Mesenteric fat pad (tissue), 1 donor: ENCODE measurements at regions not wholly inside any gene's neighbourhood (a gene's known extent, or its start where the extent isn't known, plus 50 kb on each side); places are given as distances from the start of the nearest gene placed in this dataset.
"Not testable (repeated sequence)": the region's sequence is repeated elsewhere in the genome, so short reads cannot be mapped to it uniquely, and the experiment has no call there.

Experiments used
- DNase-seq: peaks from one replicate; pipeline ENCODE4 v3.0.0-alpha.2; 2020; ENCODE audit warnings: low spot score
- donor health status: DM: yes; HTN: yes; CAD: no.

DNA sequence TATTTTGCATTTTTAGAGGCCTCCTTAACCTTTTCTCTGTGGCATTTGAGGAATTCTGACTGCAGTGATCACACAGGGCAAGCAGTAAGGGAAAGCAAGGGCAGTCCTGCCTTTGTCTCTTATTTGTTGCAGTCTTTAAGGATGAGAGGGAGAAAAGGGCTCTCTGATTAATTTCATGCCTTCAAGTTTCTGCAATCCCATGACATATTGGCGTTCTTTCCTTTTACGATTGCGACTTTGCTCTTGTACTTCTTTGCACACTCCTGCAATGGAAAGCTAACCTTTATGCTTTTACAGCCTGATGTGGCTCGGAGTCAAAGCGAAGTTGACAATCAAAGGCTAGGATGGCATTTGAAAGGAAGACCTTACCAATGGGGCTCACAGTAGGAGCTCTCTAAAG is 698.4 kb downstream of the DNAH5 start:
- DNase-seq, result no peak

DNA sequence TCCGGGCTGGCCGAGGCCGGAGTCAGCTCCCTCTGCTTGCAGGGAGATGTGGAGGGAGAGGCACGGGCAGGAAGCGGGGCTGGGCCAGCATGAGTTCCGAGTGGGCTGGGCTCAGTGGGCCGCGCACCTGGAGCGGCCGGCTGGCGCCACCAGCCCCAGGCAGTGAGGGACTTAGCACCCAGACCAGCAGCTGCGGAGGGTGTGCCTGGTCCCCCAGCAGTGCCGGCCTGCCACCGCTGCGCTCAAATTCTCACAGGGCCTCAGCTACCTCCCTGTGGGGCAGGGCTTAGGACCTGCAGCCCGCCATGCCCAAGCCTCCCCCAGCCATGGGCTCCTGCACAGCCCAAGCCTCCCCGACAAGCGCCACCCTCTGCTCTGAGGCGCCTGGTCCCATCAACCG is 700.3 kb downstream of the DNAH5 start:
- DNase-seq, result no peak

DNA sequence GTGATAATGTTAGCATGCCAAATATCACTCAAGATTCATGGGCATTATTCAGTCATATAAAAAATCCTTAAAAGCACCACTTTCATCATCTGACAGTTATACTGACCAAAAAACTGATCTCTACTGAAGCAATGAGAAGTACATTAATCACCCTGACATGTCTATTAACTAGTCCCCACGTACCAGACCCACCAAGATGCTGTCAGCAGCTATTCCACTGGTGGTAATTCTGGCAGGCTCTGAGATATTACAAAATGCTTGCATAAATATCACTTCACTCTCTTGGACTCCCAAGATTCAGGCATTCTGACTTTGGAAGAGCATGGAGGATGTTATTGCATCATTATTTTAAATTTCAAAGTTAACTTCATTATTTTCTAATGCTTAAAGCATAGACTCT is 717.0 kb downstream of the DNAH5 start:
- no peak for DNase-seq

DNA sequence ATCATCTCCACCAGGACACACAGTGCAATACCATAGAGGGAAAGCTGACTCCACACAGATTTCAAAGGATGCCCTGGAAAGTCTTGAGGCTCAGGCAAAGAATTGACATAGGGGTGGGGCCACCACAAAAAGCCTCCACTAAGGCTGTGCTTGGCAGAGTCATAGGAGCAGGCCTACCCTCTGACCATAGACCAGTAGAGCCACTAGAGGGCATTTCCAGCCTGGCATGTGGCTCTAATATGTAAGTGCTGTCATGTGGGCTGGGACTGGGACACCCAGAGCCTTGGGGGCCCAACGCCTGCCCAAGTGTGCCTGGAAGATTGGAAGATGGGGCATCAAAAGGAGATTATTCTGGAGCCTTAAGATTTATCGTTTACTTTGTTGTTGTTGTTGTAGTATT is 726.0 kb downstream of the DNAH5 start:
- no peak for DNase-seq

DNA sequence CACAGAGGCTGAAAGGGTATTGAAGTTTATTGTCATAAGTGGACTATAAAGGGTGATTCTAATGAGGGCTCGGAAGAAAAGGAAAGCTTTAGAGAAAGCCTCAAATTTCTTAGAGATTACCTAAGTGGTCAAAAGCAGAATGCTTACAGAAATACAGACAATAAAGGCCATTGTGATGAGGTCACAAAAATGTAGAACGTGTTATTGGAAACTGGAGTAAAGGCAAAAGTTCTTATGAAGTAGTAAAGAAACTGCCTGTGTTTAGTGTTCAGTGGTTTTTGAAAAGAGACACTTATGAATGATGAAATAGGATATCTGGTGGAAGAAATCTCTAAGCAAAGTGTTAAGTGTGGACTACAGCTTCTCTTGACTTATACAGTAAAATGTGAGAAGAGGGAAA is 726.9 kb downstream of the DNAH5 start:
- DNase-seq, result no peak

DNA sequence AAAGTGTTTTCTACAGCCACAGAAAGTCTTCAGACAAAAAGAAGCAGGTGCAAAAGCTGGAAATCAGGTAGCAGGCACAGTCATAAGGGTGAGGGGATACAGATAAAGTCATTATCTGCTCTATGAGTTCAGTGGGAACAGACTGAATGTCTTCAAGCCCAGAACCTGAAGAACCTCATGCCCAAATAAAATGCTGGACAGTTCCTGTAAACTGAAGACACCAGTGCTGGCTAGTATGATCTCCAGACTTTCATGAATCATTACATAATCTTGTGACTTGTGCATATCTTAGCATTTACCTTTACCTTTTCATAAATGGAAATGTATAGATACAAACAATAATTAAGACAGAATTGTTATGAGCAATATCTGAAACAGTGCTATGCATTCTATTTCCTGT is 728.7 kb downstream of the DNAH5 start:
- DNase-seq, result no peak

DNA sequence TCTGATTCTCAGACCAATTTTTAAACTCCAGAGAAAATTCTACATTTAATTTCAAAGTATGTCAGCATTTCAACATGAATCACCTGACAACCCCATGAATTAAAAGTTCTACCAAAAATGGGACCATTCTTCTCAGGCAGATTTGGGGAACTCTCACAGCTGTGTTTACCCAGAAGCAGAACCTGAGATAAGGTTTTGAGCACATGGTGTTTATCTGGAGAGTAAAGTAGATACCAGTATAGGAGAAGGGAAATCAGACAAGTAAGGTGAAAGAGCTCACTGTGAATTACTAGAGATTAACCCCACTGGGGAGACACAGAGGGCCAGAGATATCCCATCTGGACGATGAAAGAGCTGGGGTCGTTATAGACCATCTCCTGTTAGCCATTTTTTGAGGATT is 729.1 kb downstream of the DNAH5 start:
- no peak for DNase-seq

DNA sequence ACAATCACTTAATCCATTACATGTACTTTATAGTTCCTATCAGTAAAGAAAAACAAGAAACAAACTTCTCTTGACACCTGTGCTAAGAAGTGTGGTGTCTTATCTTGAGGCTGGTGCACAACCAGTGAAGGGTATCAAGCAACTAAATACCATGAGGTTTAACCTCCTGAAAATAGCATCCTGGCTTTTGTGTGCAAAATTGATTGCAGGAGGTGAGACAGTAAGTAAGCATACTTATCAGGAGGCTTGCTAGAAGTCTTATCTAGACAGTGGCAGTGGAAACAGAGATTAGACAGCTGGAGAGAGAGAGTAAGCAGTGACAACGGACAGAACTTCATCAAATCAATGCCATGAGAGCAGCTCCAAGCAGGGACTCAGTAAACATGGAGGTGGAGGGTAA is 730.3 kb downstream of the DNAH5 start:
- no peak for DNase-seq

DNA sequence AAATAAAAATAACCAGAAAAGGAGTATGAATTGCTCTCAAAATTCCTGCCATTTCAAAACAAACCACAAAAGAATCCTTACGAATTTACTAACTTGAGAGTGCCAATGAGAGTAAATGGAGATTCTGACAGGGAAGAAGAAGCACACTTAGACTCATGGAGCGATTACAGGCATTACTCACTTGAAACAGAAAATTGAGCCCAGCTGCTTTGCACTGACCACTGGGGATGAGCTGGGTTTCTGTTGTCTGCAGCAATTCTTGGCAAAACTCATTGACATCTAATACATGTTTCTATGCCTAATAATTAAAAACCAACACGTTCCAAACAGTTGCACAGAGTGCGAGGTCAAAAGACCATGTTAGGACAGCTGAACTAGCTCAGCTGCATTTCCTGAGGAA is 731.6 kb downstream of the DNAH5 start:
- no peak for DNase-seq

DNA sequence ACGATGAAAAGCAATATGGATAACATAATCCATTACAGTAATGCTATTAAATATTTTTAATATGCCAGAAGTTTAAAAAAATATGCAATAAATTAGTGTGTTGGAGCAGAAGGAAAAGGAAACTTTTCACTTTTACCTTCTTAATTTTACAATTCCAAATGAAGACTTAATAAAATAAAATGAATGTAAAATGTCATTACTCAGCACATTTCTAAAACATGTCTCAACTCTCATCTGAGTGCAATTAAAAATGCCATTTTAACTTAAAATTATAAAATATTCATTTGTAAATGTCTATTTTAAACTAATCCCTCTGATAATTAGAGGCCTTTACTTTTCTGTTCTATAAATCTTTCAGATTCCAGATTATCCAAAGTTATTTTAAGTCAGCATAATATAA is 733.4 kb downstream of the DNAH5 start:
- no peak for DNase-seq

DNA sequence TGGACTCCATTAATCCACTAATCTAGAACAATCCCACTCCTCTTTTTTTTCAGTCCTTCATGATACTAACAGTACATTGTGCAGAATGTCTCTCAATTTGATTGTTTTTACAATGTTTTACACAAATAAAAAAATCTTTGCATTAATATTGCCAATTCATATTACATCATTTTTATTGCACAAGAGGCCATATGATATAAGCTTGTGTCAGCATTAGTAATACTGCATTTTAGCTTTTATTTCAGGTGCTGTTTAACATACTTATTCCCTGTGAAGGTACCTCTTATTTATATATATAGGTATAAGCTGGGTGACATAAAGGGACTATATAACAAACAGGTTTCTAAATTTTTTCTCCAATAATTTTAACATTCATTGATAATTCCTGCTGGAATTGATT is 737.4 kb downstream of the DNAH5 start:
- DNase-seq, result no peak

DNA sequence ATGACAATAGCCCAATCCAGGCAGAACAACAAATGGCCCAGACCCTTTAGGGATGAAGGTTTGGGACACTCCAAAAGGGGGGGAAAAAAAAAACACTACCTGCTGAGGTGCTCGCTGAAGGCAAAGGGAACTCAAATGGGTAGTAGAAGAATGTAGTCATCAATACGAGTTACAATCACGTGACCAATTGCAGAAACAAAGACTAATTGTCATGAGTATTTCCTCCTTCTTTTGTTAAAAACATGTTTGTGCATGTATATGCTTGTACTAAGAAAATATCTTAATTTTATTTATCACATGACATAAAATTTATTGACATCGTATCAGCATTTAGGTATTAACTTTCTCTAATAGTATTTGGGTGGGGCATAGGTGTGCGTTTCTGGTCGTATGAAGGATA is 743.5 kb downstream of the DNAH5 start:
- no peak for DNase-seq

DNA sequence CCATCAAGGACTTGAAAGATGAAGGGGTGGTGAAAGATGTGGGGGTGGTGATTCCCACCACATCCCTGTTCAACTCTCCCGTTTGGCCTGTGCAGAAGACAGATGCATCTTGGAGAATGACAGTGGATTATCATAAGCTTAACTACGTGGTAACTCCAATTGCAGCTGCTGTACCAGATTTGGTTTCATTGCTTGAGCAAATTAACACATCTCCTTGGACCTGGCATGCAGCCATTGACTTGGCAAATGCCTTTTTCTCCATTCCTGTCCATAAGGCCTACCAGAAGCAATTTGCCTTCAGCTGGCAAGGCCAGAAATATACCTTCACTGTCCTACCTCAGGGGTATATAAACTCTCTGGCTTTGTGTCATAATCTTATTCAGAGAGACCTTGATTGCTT is 746.3 kb downstream of the DNAH5 start:
- not testable (repeated sequence) for DNase-seq

DNA sequence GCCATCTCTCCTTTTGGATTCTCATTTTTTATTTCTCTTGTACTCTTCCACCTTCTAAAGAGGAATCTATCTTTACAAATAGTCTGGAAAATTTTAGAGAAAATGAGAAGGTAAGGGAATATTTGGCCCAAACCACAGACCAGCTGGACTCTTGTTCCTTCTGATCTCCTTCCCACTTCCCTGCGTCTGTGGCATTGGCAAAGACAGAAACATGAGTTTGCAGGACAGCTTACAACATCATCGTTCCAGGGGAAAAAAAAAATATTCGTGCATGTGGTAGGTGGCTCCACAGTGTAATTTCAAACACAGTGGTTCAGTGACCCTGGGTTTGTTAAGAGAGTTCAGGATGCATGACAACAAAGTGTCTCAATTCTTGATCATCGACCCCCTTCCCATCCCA is 755.0 kb downstream of the DNAH5 start:
- DNase-seq, result no peak

DNA sequence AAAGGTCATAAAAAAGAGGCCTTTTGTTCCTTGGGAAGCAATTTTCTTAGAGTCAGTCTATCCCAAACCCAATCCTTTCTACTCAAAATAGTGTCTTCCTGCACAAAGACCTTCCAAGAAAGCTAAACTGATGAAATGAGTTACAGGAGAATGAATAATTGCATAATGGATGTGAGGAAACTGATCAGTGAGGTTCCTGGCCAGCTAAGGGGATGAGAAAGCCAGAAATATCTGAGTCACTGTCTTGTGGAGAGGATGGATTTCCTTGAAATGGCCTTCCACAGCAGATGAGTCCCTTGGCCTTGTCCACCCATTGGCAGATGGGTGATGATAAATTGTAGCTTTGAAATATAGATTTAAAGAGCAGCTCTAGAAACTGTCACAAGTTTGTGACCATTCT is 756.1 kb downstream of the DNAH5 start:
- DNase-seq, result no peak

DNA sequence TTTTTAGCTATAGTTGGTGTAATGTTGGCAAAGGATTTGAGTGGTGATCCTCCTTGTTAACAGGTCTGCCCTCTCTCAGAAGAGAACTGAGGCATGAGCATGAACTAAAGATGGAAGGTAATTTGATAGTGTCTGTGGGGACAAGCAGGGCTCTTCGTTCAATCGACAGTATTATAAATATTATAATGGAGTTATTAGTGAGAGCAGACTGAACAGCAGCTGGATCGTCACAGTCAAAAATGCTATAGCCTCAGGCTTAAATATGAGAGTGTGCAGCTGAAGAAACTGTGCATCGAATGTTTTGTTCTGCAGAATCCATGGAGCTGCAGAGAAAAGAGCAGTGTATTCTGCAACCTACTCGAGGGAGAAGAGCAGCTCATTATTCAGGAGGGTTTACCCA is 757.3 kb downstream of the DNAH5 start:
- DNase-seq, result no peak

DNA sequence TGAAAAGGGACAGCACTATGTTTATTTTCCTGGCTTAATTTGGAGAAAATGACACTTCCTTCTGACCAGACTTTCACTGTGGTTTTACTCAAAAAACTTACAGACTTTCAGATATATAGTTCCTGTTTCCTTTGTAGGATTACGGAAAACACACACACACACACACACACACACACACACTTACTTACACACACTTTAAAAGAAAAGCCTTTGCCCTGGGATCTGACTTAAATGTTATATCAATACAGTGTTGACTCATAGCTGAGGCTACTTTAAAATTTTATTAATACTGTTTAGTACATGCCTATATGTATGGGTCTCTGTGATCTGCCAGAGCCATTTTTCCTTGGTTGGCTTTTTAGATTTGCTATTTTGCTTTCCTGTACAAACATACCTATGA is 758.3 kb downstream of the DNAH5 start:
- no peak for DNase-seq

DNA sequence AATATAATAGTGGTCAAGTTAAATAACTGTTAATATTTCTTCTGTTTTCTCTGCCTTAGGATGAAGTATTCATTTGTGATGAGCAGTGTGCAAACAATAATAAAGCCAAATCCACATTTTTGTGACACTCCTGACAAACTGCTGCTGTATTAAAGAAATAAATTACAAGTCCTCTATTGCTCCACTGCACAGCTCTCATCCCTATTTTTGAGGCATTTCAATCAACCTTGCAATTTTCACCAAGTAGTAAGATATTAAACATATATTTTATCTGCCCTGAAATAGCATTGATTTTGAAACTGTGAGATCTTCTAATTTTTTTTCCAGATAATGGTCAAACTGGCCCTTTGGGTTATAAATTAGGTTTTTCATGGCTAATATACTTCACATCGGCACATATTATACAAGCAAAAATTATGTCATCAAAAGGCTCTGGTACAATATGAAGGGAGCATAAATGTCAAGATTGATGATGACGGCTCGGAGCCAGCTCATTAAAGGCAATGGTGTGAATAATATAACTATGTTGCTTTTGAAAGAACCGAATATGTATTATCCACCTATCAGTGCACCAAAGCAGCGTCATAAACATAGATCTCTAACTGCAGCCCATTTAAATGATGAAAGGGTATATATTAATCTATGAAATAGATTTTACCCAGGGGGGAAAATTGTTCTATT is 764.9 kb downstream of the DNAH5 start:
- DNase-seq, result no peak

DNA sequence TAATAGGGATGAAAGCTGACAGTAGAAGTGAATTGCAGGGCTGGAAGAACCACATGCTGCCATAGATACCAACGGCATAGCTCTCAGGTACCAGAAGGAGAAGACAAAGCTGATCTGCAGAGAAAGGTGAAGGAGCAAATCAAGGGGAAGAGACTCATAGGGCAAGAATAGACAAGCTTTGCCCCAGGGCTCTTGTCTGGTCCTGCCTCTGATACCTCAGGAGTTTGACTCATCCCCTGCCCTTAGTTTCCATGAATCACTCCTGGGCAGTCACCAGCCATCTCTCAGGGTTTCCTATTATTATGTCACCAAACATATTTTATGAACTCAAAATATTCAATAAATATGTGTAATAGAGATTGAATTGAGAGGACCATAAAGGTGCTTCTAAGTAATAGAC is 800.9 kb downstream of the DNAH5 start:
- DNase-seq, result no peak

DNA sequence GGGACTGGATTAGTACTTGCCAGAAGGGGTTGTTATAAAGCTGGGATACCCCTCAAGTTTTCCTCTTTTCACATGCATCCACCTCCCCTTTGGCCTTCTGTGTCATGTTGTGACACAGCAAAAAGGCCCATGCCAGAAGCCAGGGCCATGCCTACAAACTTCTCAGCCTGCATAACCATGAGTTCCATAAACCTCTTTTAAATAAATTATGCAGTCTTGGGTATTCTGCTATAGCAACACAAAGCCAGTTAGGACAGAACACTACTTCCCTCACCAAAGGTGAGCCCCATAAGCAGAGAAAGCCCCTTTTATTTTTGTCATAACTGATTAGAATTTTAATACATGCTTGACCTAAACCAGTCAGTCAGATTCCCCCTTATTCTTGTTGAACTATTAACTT is 801.3 kb downstream of the DNAH5 start:
- no peak for DNase-seq

DNA sequence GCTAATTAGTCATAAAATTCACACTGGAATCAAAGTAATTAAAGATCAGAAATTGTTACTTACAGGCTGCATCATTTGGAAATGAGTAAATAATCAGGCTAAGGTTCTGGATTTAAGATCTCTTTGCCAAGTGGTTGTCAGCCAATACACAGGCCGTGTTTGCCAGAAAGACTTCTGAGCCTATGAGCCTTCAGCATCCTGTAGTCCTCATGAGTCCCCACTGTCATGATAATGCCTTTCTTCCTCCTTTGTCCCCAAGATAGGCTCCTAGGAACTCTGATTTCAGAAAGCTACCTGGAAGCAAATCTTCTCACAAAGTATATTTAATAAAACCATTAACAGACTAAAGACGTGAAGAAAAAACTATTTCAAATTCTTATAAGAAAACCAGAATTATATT is 810.5 kb downstream of the DNAH5 start:
- DNase-seq, result no peak

DNA sequence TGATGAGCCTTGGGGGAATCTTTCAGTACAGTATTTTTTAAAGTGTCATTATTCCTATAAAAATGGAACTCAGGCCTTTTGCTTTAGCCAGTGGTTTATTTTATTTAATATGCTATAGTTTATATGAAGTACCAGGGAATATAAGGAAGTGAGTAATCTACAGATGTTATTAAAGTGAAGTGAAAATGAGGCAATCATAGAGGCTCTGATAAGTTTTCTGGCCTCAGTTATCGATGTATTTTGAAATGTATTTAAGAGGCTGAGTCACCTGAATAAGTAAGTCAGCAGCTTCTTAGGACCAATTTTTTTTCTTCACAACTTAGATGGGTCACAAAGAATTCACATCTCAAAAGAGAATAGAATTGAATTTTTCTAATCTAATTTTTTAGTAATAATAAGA is 829.0 kb downstream of the DNAH5 start:
- DNase-seq, result no peak

DNA sequence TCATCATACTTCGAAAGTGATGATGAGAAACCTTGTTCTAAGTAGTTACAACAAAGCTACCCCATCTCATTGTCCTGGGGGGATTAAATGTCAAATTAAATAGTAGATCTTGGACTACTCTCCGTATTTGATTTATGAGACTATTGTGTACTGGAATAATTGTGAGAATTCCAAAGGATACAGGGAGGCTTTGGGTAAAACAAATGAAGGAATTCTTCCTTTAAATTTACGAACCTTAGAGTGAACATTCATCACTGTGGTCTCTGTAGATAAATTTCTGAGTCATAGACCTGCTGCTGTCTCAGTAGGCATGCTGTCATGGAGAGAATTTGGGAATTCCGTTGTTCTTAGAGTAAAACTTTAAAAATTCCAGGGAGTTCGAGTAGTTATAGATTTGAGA is 836.2 kb downstream of the DNAH5 start:
- no peak for DNase-seq

DNA sequence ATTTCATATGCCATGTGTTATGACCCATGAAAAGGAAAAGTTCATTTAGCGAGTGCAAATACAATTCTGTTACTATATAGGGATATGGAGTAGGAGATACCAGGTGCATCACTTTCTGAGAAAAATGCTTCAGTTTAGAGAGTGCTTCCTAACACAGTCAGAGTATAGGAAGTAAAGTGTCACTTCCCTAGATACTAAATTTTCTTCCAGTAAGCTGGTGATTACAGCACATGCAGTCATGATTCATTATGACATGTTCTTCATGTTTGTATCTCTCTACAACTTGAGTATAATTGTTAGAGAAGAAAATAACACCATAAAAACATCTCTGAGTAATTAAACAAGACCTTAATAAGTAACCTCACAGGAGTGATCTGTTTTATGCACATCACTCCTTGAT is 837.0 kb downstream of the DNAH5 start:
- no peak for DNase-seq
